ENCODE measurements at regions not wholly inside any gene's neighbourhood (a gene's known extent, or its start where the extent isn't known, plus 50 kb on each side); places are given as distances from the start of the nearest gene placed in this dataset.

GRCh38 chr3:194928831-194929577 is 243.3 kb downstream of the FAM43A start:
- no peak for DNase-seq (ENCODE audit: low read depth)

GRCh38 chr3:194929578-194929960 is 243.9 kb downstream of the FAM43A start:
- no peak for DNase-seq (ENCODE audit: low read depth)

GRCh38 chr3:194930377-194931204 is 244.9 kb downstream of the FAM43A start:
- no peak for DNase-seq (ENCODE audit: low read depth)

- no peak for DNase-seq (ENCODE audit: low read depth)
Measured at GRCh38 chr3:194931347-194931746, 245.7 kb downstream of the FAM43A start.

GRCh38 chr3:194931865-194932264 is 246.2 kb downstream of the FAM43A start:
- DNase-seq (ENCODE audit: low read depth), result no peak

GRCh38 chr3:194933465-194933864 is 247.8 kb downstream of the FAM43A start:
- DNase-seq (ENCODE audit: low read depth), result no peak

- no peak for DNase-seq (ENCODE audit: low read depth)
Measured at GRCh38 chr3:194935061-194935460, 249.4 kb downstream of the FAM43A start.

- DNase-seq (ENCODE audit: low read depth), result no peak
Measured at GRCh38 chr3:194935632-194936470, 250.2 kb downstream of the FAM43A start.

GRCh38 chr3:194936659-194937058 is 251.0 kb downstream of the FAM43A start:
- no peak for DNase-seq (ENCODE audit: low read depth)

- no peak for DNase-seq (ENCODE audit: low read depth)
Measured at GRCh38 chr3:194937144-194937543, 251.5 kb downstream of the FAM43A start.

GRCh38 chr3:194937882-194938321 is 252.2 kb downstream of the FAM43A start:
- no peak for DNase-seq (ENCODE audit: low read depth)

GRCh38 chr3:194938845-194939531 is 253.3 kb downstream of the FAM43A start:
- no peak for DNase-seq (ENCODE audit: low read depth)

GRCh38 chr3:194939532-194939909 is 253.8 kb downstream of the FAM43A start:
- no peak for DNase-seq (ENCODE audit: low read depth)

GRCh38 chr3:194939949-194940770 is 254.5 kb downstream of the FAM43A start:
- DNase-seq (ENCODE audit: low read depth), result no peak

- no peak for DNase-seq (ENCODE audit: low read depth)
Measured at GRCh38 chr3:194941360-194941955, 255.8 kb downstream of the FAM43A start.

- no peak for DNase-seq (ENCODE audit: low read depth)
Measured at GRCh38 chr3:194941956-194942511, 256.4 kb downstream of the FAM43A start.

GRCh38 chr3:194944526-194944925 is 258.8 kb downstream of the FAM43A start:
- DNase-seq (ENCODE audit: low read depth), result no peak

- DNase-seq (ENCODE audit: low read depth), result no peak
Measured at GRCh38 chr3:194945508-194945907, 259.8 kb downstream of the FAM43A start.

GRCh38 chr3:194946091-194946490 is 260.4 kb downstream of the FAM43A start:
- no peak for DNase-seq (ENCODE audit: low read depth)

GRCh38 chr3:194949592-194949991 is 263.9 kb downstream of the FAM43A start:
- DNase-seq (ENCODE audit: low read depth), result no peak

Measured in HS-27A (cell line).